22Rv1 (cell line): ENCODE measurements at regions not wholly inside any gene's neighbourhood (a gene's known extent, or its start where the extent isn't known, plus 50 kb on each side); places are given as distances from the start of the nearest gene placed in this dataset.

Source experiments
- CTCF ChIP-seq: fragments of 450-650 bp; IDR thresholded peaks from 2 replicates; pipeline ENCODE4 v1.5.1; 2017; ENCODE audit warnings: mild to moderate bottlenecking
- ZFX ChIP-seq: fragments of 450-650 bp; IDR thresholded peaks from 2 replicates; pipeline ENCODE4 v1.6.1; 2017; ENCODE audit warnings: antibody characterized with exemption, borderline replicate concordance

- no peak for TF ChIP-seq CTCF
- TF ChIP-seq ZFX: no peak
Observed at GRCh38 chr13:73422973-73423372, 364.2 kb downstream of the KLF5 start.
